ENCODE measurements at regions not wholly inside any gene's neighbourhood (a gene's known extent, or its start where the extent isn't known, plus 50 kb on each side); places are given as distances from the start of the nearest gene placed in this dataset.

GRCh38 chr10:44437840-44438511, 53.1 kb upstream of the CXCL12 start:
- TF ChIP-seq CTCF (IDR thresholded peaks at IDR 0.05) (no peak), POLR2A (IDR thresholded peaks at IDR 0.05) (no peak), EP300 (IDR thresholded peaks at IDR 0.05) (peak in 1 of 2 donors; percentile 51)
